GM23248 (cell line): ENCODE measurements at regions not wholly inside any gene's neighbourhood (a gene's known extent, or its start where the extent isn't known, plus 50 kb on each side); places are given as distances from the start of the nearest gene placed in this dataset.

Experiments
- EZH2 ChIP-seq: fragments of 200-600 bp; sonication (generic); IDR thresholded peaks from 2 replicates; pipeline ENCODE4 v1.6.1; 2018; ENCODE audit warnings: antibody characterized with exemption, mild to moderate bottlenecking; ENCODE audit not compliant: insufficient read depth, poor library complexity, severe bottlenecking
- EZH2phosphoT487 ChIP-seq: fragments of 200-600 bp; sonication (generic); IDR thresholded peaks from 2 replicates; pipeline ENCODE4 v1.6.1; 2018; ENCODE audit warnings: antibody characterized with exemption, moderate library complexity, mild to moderate bottlenecking, low read depth; ENCODE audit not compliant: insufficient read depth

DNA sequence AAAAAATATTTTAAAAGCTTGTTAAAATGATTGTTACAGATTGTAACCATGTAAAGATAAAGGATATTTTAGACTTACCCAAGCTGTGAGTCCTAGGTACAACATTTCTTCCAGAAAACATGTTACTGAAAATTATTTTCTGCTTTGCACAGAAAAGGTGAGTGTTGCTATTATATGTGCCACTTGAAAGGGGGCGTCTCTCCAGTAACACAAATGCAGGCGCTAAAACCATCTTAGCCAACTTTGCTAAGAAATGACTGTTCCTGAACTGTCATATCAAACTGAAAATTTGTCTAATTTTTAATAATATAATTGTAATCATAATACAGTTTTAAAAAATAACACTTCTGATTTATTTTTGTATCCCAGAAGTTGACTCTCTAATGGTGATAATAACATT is 75.6 kb upstream of the KRAS start:
- TF ChIP-seq EZH2 (no peak), EZH2phosphoT487 (no peak)
